Spleen (tissue), 11 donors: ENCODE measurements at regions not wholly inside any gene's neighbourhood (a gene's known extent, or its start where the extent isn't known, plus 50 kb on each side); places are given as distances from the start of the nearest gene placed in this dataset.

Experiments used
- DNase-seq: peaks from one replicate; pipeline ENCODE4 v3.0.0-alpha.2; 2020
- H3K27ac ChIP-seq, 8 donors: fragments of 200-600 bp; sonication (generic) in 7 of 8; 1 replicate in 4 of 8; 2 replicates in 4 of 8; pipeline versions ENCODE4 v1.5.0 to v1.8.0; 2016 to 2021; ENCODE audit warnings: inconsistent platforms in 4 of 8, mild to moderate bottlenecking in 4 of 8, moderate library complexity in 1 of 8
- H3K27me3 ChIP-seq, 7 donors: fragments of 200-600 bp; sonication (generic) in 6 of 7; replicated peaks in 1 of 7; 1 replicate in 4 of 7; 2 replicates in 3 of 7; pipeline versions ENCODE4 v1.5.0 to v1.8.0; 2016 to 2021; ENCODE audit warnings: inconsistent platforms in 3 of 7, mild to moderate bottlenecking in 1 of 7
- H3K36me3 ChIP-seq, 6 donors: fragments of 200-600 bp; sonication (generic) in 5 of 6; 1 replicate in 4 of 6; 2 replicates in 2 of 6; pipeline versions ENCODE4 v1.5.0 to v1.8.0; 2016 to 2021; ENCODE audit warnings: inconsistent platforms in 2 of 6
- H3K4me1 ChIP-seq, 6 donors: fragments of 200-600 bp; sonication (generic) in 5 of 6; 1 replicate in 3 of 6; 2 replicates in 3 of 6; pipeline versions ENCODE4 v1.5.0 to v1.8.0; 2016 to 2021; ENCODE audit warnings: inconsistent platforms in 3 of 6
- H3K4me3 ChIP-seq, 8 donors: fragments of 200-600 bp; sonication (generic) in 7 of 8; 1 replicate in 4 of 8; 2 replicates in 4 of 8; pipeline versions ENCODE4 v1.5.0 to v1.8.0; 2016 to 2021; ENCODE audit warnings: inconsistent platforms in 4 of 8, mild to moderate bottlenecking in 4 of 8, moderate library complexity in 2 of 8
- H3K9me3 ChIP-seq, 8 donors: fragments of 200-600 bp; sonication (generic) in 7 of 8; 1 replicate in 4 of 8; 2 replicates in 4 of 8; pipeline versions ENCODE4 v1.5.0 to v1.8.0; 2016 to 2021; ENCODE audit warnings: inconsistent platforms in 4 of 8
- CTCF ChIP-seq, 11 experiments: fragments of 200-600 bp in 7 of 11; fragments of 450-650 bp in 4 of 11; sonication (generic) in 4 of 11; IDR thresholded peaks in 8 of 11; conservative IDR thresholded peaks in 3 of 11; 1 replicate in 7 of 11; 2 replicates in 4 of 11; pipeline versions ENCODE4 v1.4.0 to v1.8.0; 2016 to 2021; ENCODE audit warnings: antibody characterized with exemption in 11 of 11, inconsistent platforms in 4 of 11, mild to moderate bottlenecking in 1 of 11
- POLR2A ChIP-seq, 3 donors: fragments of 450-650 bp; IDR thresholded peaks; one replicate each; pipeline ENCODE4 v1.5.1; 2017; ENCODE audit warnings: antibody characterized with exemption in 3 of 3, mild to moderate bottlenecking in 1 of 3
- POLR2AphosphoS5 ChIP-seq, 3 donors: sonication (generic); formaldehyde crosslinking; IDR thresholded peaks; one replicate each; pipeline ENCODE4 v1.5.1; 2017; ENCODE audit warnings: antibody characterized with exemption in 3 of 3
- WGBS, 5 donors: extraction: QIAGEN DNeasy Blood & Tissue Kit in 3 of 5; methylation state at CpG; one replicate each; pipeline versions ENCODE4 v1.1.5 to v1.1.7; 2013 to 2018; 5-methylcytosine and 5-hydroxymethylcytosine counted together
- intact Hi-C: fragments of 100-400 bp; cut with DNase I; formaldehyde crosslinking; loops from one replicate; pipeline ENCODE4 v1.15.0; 2023; ENCODE audit warnings: low total_unique reads
- donor health status: healthy with polysubstance abuse.
- donor health status: DM: no; HTN: no; CAD: no; lungs with moderate emphysema.
- donor health status: DM: no; HTN: no; CAD: no.
- donor health status: Bipolar disorder and iron deficiency.
- donor health status: healthy.
- donor health status: DM: no; HTN: no; CAD: no.
- donor health status: DM: yes; HTN: yes; CAD: no.

- WGBS, 5 donors, result 34 to 51% (median 43%) methylated on average over 3 of the region's 3 CpGs
- Histone ChIP-seq H3K9me3 (peaks cover 0 to 2% (median 0%) of the 10 kb centered on the region in 8 donors), H3K4me3 (no peak overlapping the region), H3K27me3 (no peaks in the 10 kb centered on the region), H3K27ac (peak overlapping the region in 3 of 8 donors; percentile 1 to 53 (median 29)), H3K36me3 (no peaks in the 10 kb centered on the region), H3K4me1 (peaks cover 0 to 41% (median 6%) of the 10 kb centered on the region in 6 donors)
- TF ChIP-seq POLR2A (IDR thresholded peaks at IDR 0.05), result no peak
- TF ChIP-seq CTCF (IDR thresholded peaks at IDR 0.05 in 8 of 11, conservative IDR thresholded peaks at IDR 0.05 in 3 of 11), result no peak
- intact Hi-C loops, result no loop called here
- no peak for DNase-seq
Observed at GRCh38 chr6:139641376-139641775, 266.9 kb upstream of the CITED2 start.

GRCh38 chr6:139640921-139641320 lies 266.5 kb upstream of the CITED2 start:
- TF ChIP-seq POLR2A (IDR thresholded peaks at IDR 0.05) (no peak), POLR2AphosphoS5 (IDR thresholded peaks at IDR 0.05) (no peak), CTCF (IDR thresholded peaks at IDR 0.05 in 8 of 11, conservative IDR thresholded peaks at IDR 0.05 in 3 of 11) (no peak)
- peak overlapping the region in 5 of 8 donors; percentile 1 to 53 (median 29) for H3K27ac ChIP-seq
- no peaks in the 10 kb centered on the region for H3K9me3 ChIP-seq
- intact Hi-C loops, result no loop called here
- H3K27me3 ChIP-seq, result no peaks in the 10 kb centered on the region
- no peak for DNase-seq
- no peaks in the 10 kb centered on the region for H3K36me3 ChIP-seq
- H3K4me1 ChIP-seq, result peaks cover 0 to 41% (median 6%) of the 10 kb centered on the region in 6 donors
- no peak overlapping the region for H3K4me3 ChIP-seq
- 24 to 47% (median 41%) methylated on average over 4 of the region's 4 CpGs for WGBS, 5 donors

- no peaks in the 10 kb centered on the region for H3K27me3 ChIP-seq
- intact Hi-C loops, result no loop called here
- H3K9me3 ChIP-seq, result no peaks in the 10 kb centered on the region
- no peak for TF ChIP-seq POLR2AphosphoS5 (IDR thresholded peaks at IDR 0.05)
- no peak for TF ChIP-seq CTCF (IDR thresholded peaks at IDR 0.05 in 8 of 11, conservative IDR thresholded peaks at IDR 0.05 in 3 of 11)
- no peak for TF ChIP-seq POLR2A (IDR thresholded peaks at IDR 0.05)
- H3K4me1 ChIP-seq, result peaks cover 0 to 41% (median 6%) of the 10 kb centered on the region in 6 donors
- no peak overlapping the region for H3K4me3 ChIP-seq
- WGBS, 5 donors, result 20 to 41% (median 28%) methylated on average over 3 of the region's 3 CpGs
- H3K36me3 ChIP-seq, result no peaks in the 10 kb centered on the region
- H3K27ac ChIP-seq, result peak overlapping the region in 5 of 8 donors; percentile 1 to 53 (median 29)
- DNase-seq, result no peak
Observed at GRCh38 chr6:139640448-139640847, 266.0 kb upstream of the CITED2 start.

- intact Hi-C loops, result no loop called here
- no peaks in the 10 kb centered on the region for H3K9me3 ChIP-seq
- no peaks in the 10 kb centered on the region for H3K36me3 ChIP-seq
- H3K4me3 ChIP-seq, result no peak overlapping the region
- DNase-seq, result no peak
- H3K4me1 ChIP-seq, result peaks cover 0 to 41% (median 6%) of the 10 kb centered on the region in 6 donors
- WGBS, 5 donors, result 43 to 73% (median 60%) methylated on average over 5 of the region's 5 CpGs
- no peak for TF ChIP-seq POLR2AphosphoS5 (IDR thresholded peaks at IDR 0.05)
- no peak for TF ChIP-seq POLR2A (IDR thresholded peaks at IDR 0.05)
- TF ChIP-seq CTCF (IDR thresholded peaks at IDR 0.05 in 8 of 11, conservative IDR thresholded peaks at IDR 0.05 in 3 of 11), result no peak
- H3K27me3 ChIP-seq, result no peaks in the 10 kb centered on the region
- H3K27ac ChIP-seq, result peak overlapping the region in 5 of 8 donors; percentile 1 to 53 (median 26)
Observed at GRCh38 chr6:139639507-139639906, 265.1 kb upstream of the CITED2 start.
